Astrocyte (in vitro differentiated cells and primary cell): ENCODE measurements at regions not wholly inside any gene's neighbourhood (a gene's known extent, or its start where the extent isn't known, plus 50 kb on each side); places are given as distances from the start of the nearest gene placed in this dataset.

Experiments
- DNase-seq: peaks from one replicate; pipeline ENCODE4 v3.0.0-alpha.2; 2010; ENCODE audit warnings: low read depth
- FAIRE-seq: peaks from 2 replicates; lab custom pipeline; 2011; peaks lifted over from hg19 to GRCh38; lab: Jason Lieb, UNC
- H2AFZ ChIP-seq: 2 replicates; pipeline ENCODE4 v1.6.0; 2012; ENCODE audit warnings: low read depth, low read length, inconsistent platforms
- H3K27ac ChIP-seq: 2 replicates; pipeline ENCODE4 v1.5.1; 2011; ENCODE audit warnings: low read depth, low read length, inconsistent platforms
- H3K27me3 ChIP-seq: 2 replicates; pipeline ENCODE4 v1.6.0; 2011; ENCODE audit warnings: low read length, inconsistent platforms; ENCODE audit not compliant: insufficient read depth
- H3K36me3 ChIP-seq: 2 replicates; pipeline ENCODE4 v1.5.1; 2011; ENCODE audit warnings: low read length, inconsistent platforms; ENCODE audit not compliant: insufficient read depth
- H3K4me1 ChIP-seq: 2 replicates; pipeline ENCODE4 v1.5.1; 2011; ENCODE audit warnings: low read length, inconsistent platforms; ENCODE audit not compliant: insufficient read depth
- H3K4me2 ChIP-seq: 2 replicates; pipeline ENCODE4 v1.6.0; 2012; ENCODE audit warnings: low read length, inconsistent platforms
- H3K4me3 ChIP-seq: 2 replicates; pipeline ENCODE4 v1.5.1; 2011; ENCODE audit warnings: low read depth, mild to moderate bottlenecking, low read length, inconsistent platforms; ENCODE audit not compliant: insufficient read depth
- H3K79me2 ChIP-seq: 2 replicates; pipeline ENCODE4 v1.6.0; 2012; ENCODE audit warnings: mild to moderate bottlenecking, low read length, inconsistent platforms; ENCODE audit not compliant: insufficient read depth
- H3K9ac ChIP-seq: 2 replicates; pipeline ENCODE4 v1.6.0; 2012; ENCODE audit warnings: mild to moderate bottlenecking, low read length, inconsistent platforms
- H3K9me3 ChIP-seq: 2 replicates; pipeline ENCODE4 v1.5.1; 2012; ENCODE audit warnings: low read depth, mild to moderate bottlenecking, low read length, inconsistent platforms; ENCODE audit not compliant: insufficient read depth
- H4K20me1 ChIP-seq: 2 replicates; pipeline ENCODE4 v1.6.0; 2012; ENCODE audit warnings: low read length, inconsistent platforms; ENCODE audit not compliant: insufficient read depth
- H3K27ac Mint-ChIP-seq: one replicate; pipeline ENCODE4 v1.8.0; 2021; ENCODE audit warnings: mild to moderate bottlenecking, mixed read lengths; ENCODE audit not compliant: unreplicated experiment
- H3K27me3 Mint-ChIP-seq: one replicate; pipeline ENCODE4 v1.8.0; 2021; ENCODE audit warnings: low read depth, mixed read lengths; ENCODE audit not compliant: unreplicated experiment
- H3K36me3 Mint-ChIP-seq: one replicate; pipeline ENCODE4 v1.8.0; 2021; ENCODE audit warnings: low read depth, mixed read lengths; ENCODE audit not compliant: unreplicated experiment
- H3K4me1 Mint-ChIP-seq: one replicate; pipeline ENCODE4 v1.8.0; 2021; ENCODE audit warnings: low read depth, mixed read lengths; ENCODE audit not compliant: unreplicated experiment
- H3K4me3 Mint-ChIP-seq: one replicate; pipeline ENCODE4 v1.8.0; 2021; ENCODE audit warnings: mild to moderate bottlenecking, moderate library complexity, mixed read lengths; ENCODE audit not compliant: unreplicated experiment
- H3K9me3 Mint-ChIP-seq: one replicate; pipeline ENCODE4 v1.8.0; 2021; ENCODE audit warnings: mild to moderate bottlenecking, mixed read lengths; ENCODE audit not compliant: unreplicated experiment
- CTCF ChIP-seq: IDR thresholded peaks from 2 replicates; pipeline ENCODE4 v1.5.1; 2011; ENCODE audit warnings: low read depth, mild to moderate bottlenecking, inconsistent platforms, low read length, moderate library complexity; ENCODE audit not compliant: insufficient read depth
- EZH2 ChIP-seq: IDR thresholded peaks from 2 replicates; pipeline ENCODE4 v1.6.1; 2012; ENCODE audit warnings: mild to moderate bottlenecking, low read length, inconsistent platforms; ENCODE audit not compliant: insufficient read depth

- no peaks in the 10 kb centered on the region for H3K36me3 Mint-ChIP-seq
- Histone ChIP-seq H3K27ac (no peak overlapping the region), H3K79me2 (no peaks in the 10 kb centered on the region), H3K4me2 (peak overlapping the region; percentile 79), H3K9ac (peak overlapping the region; percentile 33), H3K36me3 (no peaks in the 10 kb centered on the region), H3K4me1 (peaks cover 46% of the 10 kb centered on the region), H3K4me3 (peak overlapping the region; percentile 9), H2AFZ (no peak overlapping the region), H3K9me3 (no peaks in the 10 kb centered on the region), H3K27me3 (peaks cover 23% of the 10 kb centered on the region), H4K20me1 (no peaks in the 10 kb centered on the region)
- H3K9me3 Mint-ChIP-seq = no peaks in the 10 kb centered on the region
- H3K27ac Mint-ChIP-seq = no peak overlapping the region
- H3K4me1 Mint-ChIP-seq = peaks cover 57% of the 10 kb centered on the region
- no peak overlapping the region for H3K4me3 Mint-ChIP-seq
- H3K27me3 Mint-ChIP-seq = peaks cover 7% of the 10 kb centered on the region
- no peak for DNase-seq
- no peak for FAIRE-seq
- TF ChIP-seq EZH2 (peak; percentile 27), CTCF (no peak)
Measured at GRCh38 chr21:38989379-38989744, 183.6 kb downstream of the ETS2 start.

GRCh38 chr21:38988509-38989378 lies 183.0 kb downstream of the ETS2 start:
- Mint-ChIP-seq H3K27ac (no peak overlapping the region), H3K4me1 (peaks cover 53% of the 10 kb centered on the region), H3K4me3 (no peak overlapping the region), H3K9me3 (no peaks in the 10 kb centered on the region), H3K36me3 (no peaks in the 10 kb centered on the region), H3K27me3 (peaks cover 7% of the 10 kb centered on the region)
- peak overlapping the region; percentile 79 for H3K4me2 ChIP-seq
- H3K4me3 ChIP-seq = no peak overlapping the region
- DNase-seq (no peak), FAIRE-seq (no peak)
- H3K27me3 ChIP-seq = peaks cover 23% of the 10 kb centered on the region
- H3K36me3 ChIP-seq = no peaks in the 10 kb centered on the region
- no peak overlapping the region for H2AFZ ChIP-seq
- H3K9me3 ChIP-seq = no peaks in the 10 kb centered on the region
- peaks cover 42% of the 10 kb centered on the region for H3K4me1 ChIP-seq
- H3K9ac ChIP-seq = no peak overlapping the region
- no peak overlapping the region for H3K27ac ChIP-seq
- no peak for TF ChIP-seq EZH2
- no peak for TF ChIP-seq CTCF
- H4K20me1 ChIP-seq = no peaks in the 10 kb centered on the region
- no peaks in the 10 kb centered on the region for H3K79me2 ChIP-seq
